K562 (cell line): ENCODE measurements at regions not wholly inside any gene's neighbourhood (a gene's known extent, or its start where the extent isn't known, plus 50 kb on each side); places are given as distances from the start of the nearest gene placed in this dataset.

Source experiments
- CGGBP1 ChIP-seq: fragments of 250-450 bp; sonication (Bioruptor Pico); IDR thresholded peaks from 2 replicates; pipeline ENCODE4 v1.9.0; 2021; ENCODE audit warnings: mild to moderate bottlenecking
- CTBP1 ChIP-seq: fragments of 450-650 bp; IDR thresholded peaks from 2 replicates; pipeline ENCODE4 v1.6.1; 2016; ENCODE audit warnings: borderline replicate concordance
- GTF2E2 ChIP-seq: fragments of 200-800 bp; sonication (Bioruptor generic); IDR thresholded peaks from 2 replicates; pipeline ENCODE4 v1.6.1; 2016; ENCODE audit warnings: missing genetic modification characterization, missing compliant biosample characterization
- HNRNPK ChIP-seq: fragments of 200-400 bp; formaldehyde crosslinking; IDR thresholded peaks from one replicate; pipeline ENCODE4 v1.6.1; 2018; ENCODE audit warnings: mild to moderate bottlenecking, low read depth, low read length; ENCODE audit not compliant: poor library complexity, severe bottlenecking
- KDM1A ChIP-seq, 2 experiments: fragments of 450-650 bp; IDR thresholded peaks; 2 replicates each; pipeline ENCODE4 v1.6.1; 2016; ENCODE audit warnings: mild to moderate bottlenecking in 2 of 2
- KLF6 ChIP-seq: fragments of 250-450 bp; sonication (Bioruptor Pico); IDR thresholded peaks from 2 replicates; pipeline ENCODE4 v1.4.0; 2020; ENCODE audit warnings: mild to moderate bottlenecking, moderate library complexity, borderline replicate concordance
- MTA2 ChIP-seq: fragments of 450-650 bp; IDR thresholded peaks from 2 replicates; pipeline ENCODE4 v1.6.1; 2016; ENCODE audit warnings: low read depth
- PBX2 ChIP-seq, 2 experiments: IDR thresholded peaks in 1 of 2; conservative IDR thresholded peaks in 1 of 2; 2 replicates each; pipeline ENCODE4 v1.6.1; 2016; ENCODE audit warnings: low read depth in 2 of 2, mild to moderate bottlenecking in 1 of 2, missing compliant biosample characterization in 1 of 2, missing genetic modification characterization in 1 of 2, moderate library complexity in 1 of 2
- RREB1 ChIP-seq: fragments of 250-450 bp; sonication (Bioruptor Pico); IDR thresholded peaks from 2 replicates; pipeline ENCODE4 v1.4.0; 2020
- SMAD1 ChIP-seq: fragments of 150-350 bp; IDR thresholded peaks from 2 replicates; pipeline ENCODE4 v1.6.1; 2014; ENCODE audit warnings: low read length, low read depth; ENCODE audit not compliant: partially characterized antibody
- TCF3 ChIP-seq: sonication (generic); formaldehyde crosslinking; IDR thresholded peaks from 2 replicates; pipeline ENCODE4 v1.4.0; 2020; ENCODE audit warnings: mild to moderate bottlenecking, missing genetic modification reagents
- TCF7L2 ChIP-seq: fragments of 150-350 bp; IDR thresholded peaks from 2 replicates; pipeline ENCODE4 v1.6.1; 2016; ENCODE audit warnings: low read depth, mild to moderate bottlenecking, low read length, moderate library complexity
- USF2 ChIP-seq: sonication (generic); formaldehyde crosslinking; IDR thresholded peaks from 2 replicates; pipeline ENCODE4 v1.5.0; 2020; ENCODE audit warnings: missing genetic modification reagents
- ZBTB43 ChIP-seq: sonication (generic); formaldehyde crosslinking; IDR thresholded peaks from 2 replicates; pipeline ENCODE4 v1.8.0; 2023; ENCODE audit warnings: mild to moderate bottlenecking, missing genetic modification reagents
- ZNF140 ChIP-seq: fragments of 250-450 bp; sonication (Bioruptor Pico); IDR thresholded peaks from 2 replicates; pipeline ENCODE4 v1.8.0; 2021; ENCODE audit warnings: moderate library complexity, mild to moderate bottlenecking, inconsistent platforms
- ZNF583 ChIP-seq: fragments of 250-450 bp; sonication (Bioruptor Pico); IDR thresholded peaks from 2 replicates; pipeline ENCODE4 v1.4.0; 2020

- no peak for TF ChIP-seq ZBTB43 (CRISPR knock-in tag)
- TF ChIP-seq ZNF140 (CRISPR knock-in tag), result no peak
- TF ChIP-seq ZNF583, result no peak
- TF ChIP-seq CGGBP1, result no peak
- TF ChIP-seq TCF7L2, result no peak
- no peak for TF ChIP-seq PBX2 (CRISPR knock-in tag; IDR thresholded peaks at IDR 0.05; ENCODE audit: low read depth)
- 0 out of 2 replicates have a peak, but pooled peaks have one; percentile 18 for TF ChIP-seq PBX2 (tag; conservative IDR thresholded peaks at IDR 0.05; ENCODE audit: low read depth)
- 0 out of 2 replicates have a peak, but pooled peaks have one; percentile 32 for TF ChIP-seq CTBP1
- no peak for TF ChIP-seq HNRNPK
- no peak for TF ChIP-seq RREB1 (CRISPR knock-in tag)
- peak; percentile 78 for TF ChIP-seq TCF3
- TF ChIP-seq KLF6 (CRISPR knock-in tag), result no peak
- TF ChIP-seq KDM1A (IDR thresholded peaks at IDR 0.05), result peak; percentile 76 to 88
- TF ChIP-seq SMAD1, result no peak
- no peak for TF ChIP-seq GTF2E2 (tag)
- TF ChIP-seq USF2 (CRISPR knock-in tag), result no peak
- 0 out of 2 replicates have a peak, but pooled peaks have one; percentile 25 for TF ChIP-seq MTA2
Observed at GRCh38 chr12:93002293-93003054, 73.4 kb upstream of the EEA1 start (continued).
